WTC11 (cell line): ENCODE measurements at regions not wholly inside any gene's neighbourhood (a gene's known extent, or its start where the extent isn't known, plus 50 kb on each side); places are given as distances from the start of the nearest gene placed in this dataset.

Experiments used
- ATAC-seq: fragments of 200-7000 bp; cut with Tn5 transposase; 2 replicates; pipeline ENCODE4 v1.10.0; 2021; ENCODE audit warnings: mild to moderate bottlenecking, moderate library complexity
- CTCF ChIA-PET: fragments of 300-600 bp; sonication (Branson Sonifier 250); formaldehyde crosslinking; loops from one replicate; lab custom pipeline; 2021; ENCODE audit warnings: antibody characterized with exemption; lab: Charles Lee
- POLR2A ChIA-PET: fragments of 350-600 bp; sonication (Branson Sonifier 250); formaldehyde crosslinking; loops from one replicate; lab custom pipeline; 2021; ENCODE audit warnings: antibody characterized with exemption; lab: Charles Lee
- DNase-seq: peaks from one replicate; pipeline ENCODE4 v3.0.0; 2021; ENCODE audit warnings: low spot score
- H3K27ac Mint-ChIP-seq: 2 replicates; pipeline ENCODE4 v1.8.0; 2021; ENCODE audit warnings: mixed read lengths
- H3K27me3 Mint-ChIP-seq: 2 replicates; pipeline ENCODE4 v1.8.0; 2021; ENCODE audit warnings: low read depth, mild to moderate bottlenecking, moderate library complexity, mixed read lengths
- H3K36me3 Mint-ChIP-seq: 2 replicates; pipeline ENCODE4 v1.8.0; 2021; ENCODE audit warnings: mixed read lengths
- H3K4me1 Mint-ChIP-seq: 2 replicates; pipeline ENCODE4 v1.8.0; 2022; ENCODE audit warnings: mixed read lengths
- H3K4me3 Mint-ChIP-seq: 2 replicates; pipeline ENCODE4 v1.8.0; 2021; ENCODE audit warnings: mild to moderate bottlenecking, moderate library complexity, mixed read lengths
- H3K9me3 Mint-ChIP-seq: 2 replicates; pipeline ENCODE4 v1.8.0; 2021; ENCODE audit warnings: mixed read lengths
- CBFB ChIP-seq: sonication (generic); formaldehyde crosslinking; IDR thresholded peaks from 2 replicates; pipeline ENCODE4 v1.8.1; 2022; ENCODE audit warnings: mild to moderate bottlenecking, low read depth, missing genetic modification reagents
- CREB1 ChIP-seq: sonication (generic); formaldehyde crosslinking; IDR thresholded peaks from 2 replicates; pipeline ENCODE4 v1.8.0; 2023; ENCODE audit warnings: mild to moderate bottlenecking, missing genetic modification reagents
- CTCF ChIP-seq: fragments of 200-600 bp; IDR thresholded peaks from 2 replicates; pipeline ENCODE4 v1.8.0; 2022; ENCODE audit warnings: antibody characterized with exemption
- E2F4 ChIP-seq: sonication (generic); formaldehyde crosslinking; IDR thresholded peaks from 2 replicates; pipeline ENCODE4 v1.8.1; 2022; ENCODE audit warnings: low read depth, mild to moderate bottlenecking, moderate library complexity, missing genetic modification reagents, borderline replicate concordance
- EMX1 ChIP-seq: fragments of 250-450 bp; sonication (Bioruptor Pico); IDR thresholded peaks from 2 replicates; pipeline ENCODE4 v1.8.0; 2021; ENCODE audit warnings: mild to moderate bottlenecking
- ESRRA ChIP-seq: sonication (generic); formaldehyde crosslinking; IDR thresholded peaks from 2 replicates; pipeline ENCODE4 v1.8.1; 2022; ENCODE audit warnings: mild to moderate bottlenecking, missing genetic modification reagents, borderline replicate concordance
- NR1H2 ChIP-seq: sonication (generic); formaldehyde crosslinking; IDR thresholded peaks from 2 replicates; pipeline ENCODE4 v1.9.0; 2021; ENCODE audit warnings: mild to moderate bottlenecking, moderate library complexity, missing genetic modification reagents
- OVOL2 ChIP-seq: fragments of 250-450 bp; sonication (Bioruptor Pico); IDR thresholded peaks from 2 replicates; pipeline ENCODE4 v1.9.0; 2021; ENCODE audit warnings: mild to moderate bottlenecking, borderline replicate concordance
- SOX15 ChIP-seq: fragments of 250-450 bp; sonication (Bioruptor Pico); IDR thresholded peaks from 2 replicates; pipeline ENCODE4 v1.9.0; 2021; ENCODE audit warnings: mild to moderate bottlenecking
- TEAD4 ChIP-seq: sonication (generic); formaldehyde crosslinking; IDR thresholded peaks from 2 replicates; pipeline ENCODE4 v1.8.0; 2022; ENCODE audit warnings: mild to moderate bottlenecking, missing genetic modification reagents
- ZNF232 ChIP-seq: sonication (generic); formaldehyde crosslinking; IDR thresholded peaks from 2 replicates; pipeline ENCODE4 v1.8.0; 2022; ENCODE audit warnings: mild to moderate bottlenecking, missing genetic modification reagents
- ZNF317 ChIP-seq: sonication (generic); formaldehyde crosslinking; IDR thresholded peaks from 2 replicates; pipeline ENCODE4 v1.8.1; 2023; ENCODE audit warnings: low read depth, mild to moderate bottlenecking, moderate library complexity, missing genetic modification reagents, borderline replicate concordance
- ZNF396 ChIP-seq: fragments of 250-450 bp; sonication (Bioruptor Pico); IDR thresholded peaks from 2 replicates; pipeline ENCODE4 v1.8.0; 2021; ENCODE audit warnings: mild to moderate bottlenecking, moderate library complexity, borderline replicate concordance
- ZNF416 ChIP-seq: fragments of 250-450 bp; sonication (Bioruptor Pico); IDR thresholded peaks from 2 replicates; pipeline ENCODE4 v1.9.0; 2021; ENCODE audit warnings: mild to moderate bottlenecking, inconsistent platforms
- TF ChIP-seq, protein P1 (sequence below): sonication (generic); formaldehyde crosslinking; IDR thresholded peaks from 2 replicates; pipeline ENCODE4 v1.8.1; 2023; ENCODE audit warnings: mild to moderate bottlenecking, missing genetic modification reagents, moderate library complexity
- TF ChIP-seq, protein P2 (sequence below): sonication (generic); formaldehyde crosslinking; IDR thresholded peaks from 2 replicates; pipeline ENCODE4 v1.8.0; 2023; ENCODE audit warnings: missing genetic modification reagents
- TF ChIP-seq, protein P3 (sequence below): fragments of 250-450 bp; sonication (Bioruptor Pico); IDR thresholded peaks from 2 replicates; pipeline ENCODE4 v1.9.0; 2021; ENCODE audit warnings: mild to moderate bottlenecking
- TF ChIP-seq, protein P4 (sequence below): sonication (generic); formaldehyde crosslinking; IDR thresholded peaks from 2 replicates; pipeline ENCODE4 v1.8.0; 2022; ENCODE audit warnings: mild to moderate bottlenecking, missing genetic modification reagents
- TF ChIP-seq, protein P5 (sequence below): sonication (generic); formaldehyde crosslinking; IDR thresholded peaks from 2 replicates; pipeline ENCODE4 v1.8.0; 2022; ENCODE audit warnings: mild to moderate bottlenecking, missing genetic modification reagents

- TF ChIP-seq CTCF (no peak), SOX15 (CRISPR knock-in tag) (no peak), CBFB (CRISPR knock-in tag) (no peak)
- no peaks in the 10 kb centered on the region for H3K4me1 Mint-ChIP-seq
Measured at GRCh38 chr7:32216759-32217158, 146.6 kb upstream of the PDE1C start.

GRCh38 chr7:32215697-32216096 is 145.5 kb upstream of the PDE1C start:
- no peaks in the 10 kb centered on the region for H3K9me3 Mint-ChIP-seq
- no peak for DNase-seq
- CTCF ChIA-PET, result interaction anchor here (2.3 kb wide), 1 partner anchor 142 kb away, joined by 9 read pairs; no protein-coding TSS in a partner anchor

More at GRCh38 chr7:32216759-32217158, 146.6 kb upstream of the PDE1C start:
- Mint-ChIP-seq H3K36me3 (no peaks in the 10 kb centered on the region), H3K27ac (no peak overlapping the region), H3K4me3 (no peak overlapping the region), H3K27me3 (no peaks in the 10 kb centered on the region; the same call in 1 of the 2 replicates), H3K9me3 (no peaks in the 10 kb centered on the region)
- ATAC-seq (no peak), DNase-seq (no peak)
- ChIA-PET CTCF (interaction anchor here (2.3 kb wide), 1 partner anchor 141 kb away, joined by 9 read pairs; no protein-coding TSS in a partner anchor), POLR2A (no interaction called here)

More at GRCh38 chr7:32215697-32216096, 145.5 kb upstream of the PDE1C start:
- Mint-ChIP-seq H3K27me3 (no peaks in the 10 kb centered on the region; the same call in 1 of the 2 replicates), H3K27ac (no peak overlapping the region), H3K4me3 (no peak overlapping the region), H3K36me3 (no peaks in the 10 kb centered on the region), H3K4me1 (no peaks in the 10 kb centered on the region)
- POLR2A ChIA-PET, result no interaction called here
- ATAC-seq, result no peak
- TF ChIP-seq ZNF317 (CRISPR knock-in tag) (no peak), NR1H2 (CRISPR knock-in tag) (no peak), ESRRA (CRISPR knock-in tag) (no peak), E2F4 (CRISPR knock-in tag) (no peak), ZNF232 (CRISPR knock-in tag) (no peak), ZNF416 (CRISPR knock-in tag) (no peak), CREB1 (no peak), ZNF396 (no peak), OVOL2 (CRISPR knock-in tag) (no peak), EMX1 (CRISPR knock-in tag) (no peak), TEAD4 (CRISPR knock-in tag) (no peak)
- TF ChIP-seq, protein P1, sequence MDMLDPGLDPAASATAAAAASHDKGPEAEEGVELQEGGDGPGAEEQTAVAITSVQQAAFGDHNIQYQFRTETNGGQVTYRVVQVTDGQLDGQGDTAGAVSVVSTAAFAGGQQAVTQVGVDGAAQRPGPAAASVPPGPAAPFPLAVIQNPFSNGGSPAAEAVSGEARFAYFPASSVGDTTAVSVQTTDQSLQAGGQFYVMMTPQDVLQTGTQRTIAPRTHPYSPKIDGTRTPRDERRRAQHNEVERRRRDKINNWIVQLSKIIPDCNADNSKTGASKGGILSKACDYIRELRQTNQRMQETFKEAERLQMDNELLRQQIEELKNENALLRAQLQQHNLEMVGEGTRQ (CRISPR knock-in tag), result no peak
- TF ChIP-seq, protein P2, sequence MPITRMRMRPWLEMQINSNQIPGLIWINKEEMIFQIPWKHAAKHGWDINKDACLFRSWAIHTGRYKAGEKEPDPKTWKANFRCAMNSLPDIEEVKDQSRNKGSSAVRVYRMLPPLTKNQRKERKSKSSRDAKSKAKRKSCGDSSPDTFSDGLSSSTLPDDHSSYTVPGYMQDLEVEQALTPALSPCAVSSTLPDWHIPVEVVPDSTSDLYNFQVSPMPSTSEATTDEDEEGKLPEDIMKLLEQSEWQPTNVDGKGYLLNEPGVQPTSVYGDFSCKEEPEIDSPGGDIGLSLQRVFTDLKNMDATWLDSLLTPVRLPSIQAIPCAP, result no peak
- TF ChIP-seq, protein P3, sequence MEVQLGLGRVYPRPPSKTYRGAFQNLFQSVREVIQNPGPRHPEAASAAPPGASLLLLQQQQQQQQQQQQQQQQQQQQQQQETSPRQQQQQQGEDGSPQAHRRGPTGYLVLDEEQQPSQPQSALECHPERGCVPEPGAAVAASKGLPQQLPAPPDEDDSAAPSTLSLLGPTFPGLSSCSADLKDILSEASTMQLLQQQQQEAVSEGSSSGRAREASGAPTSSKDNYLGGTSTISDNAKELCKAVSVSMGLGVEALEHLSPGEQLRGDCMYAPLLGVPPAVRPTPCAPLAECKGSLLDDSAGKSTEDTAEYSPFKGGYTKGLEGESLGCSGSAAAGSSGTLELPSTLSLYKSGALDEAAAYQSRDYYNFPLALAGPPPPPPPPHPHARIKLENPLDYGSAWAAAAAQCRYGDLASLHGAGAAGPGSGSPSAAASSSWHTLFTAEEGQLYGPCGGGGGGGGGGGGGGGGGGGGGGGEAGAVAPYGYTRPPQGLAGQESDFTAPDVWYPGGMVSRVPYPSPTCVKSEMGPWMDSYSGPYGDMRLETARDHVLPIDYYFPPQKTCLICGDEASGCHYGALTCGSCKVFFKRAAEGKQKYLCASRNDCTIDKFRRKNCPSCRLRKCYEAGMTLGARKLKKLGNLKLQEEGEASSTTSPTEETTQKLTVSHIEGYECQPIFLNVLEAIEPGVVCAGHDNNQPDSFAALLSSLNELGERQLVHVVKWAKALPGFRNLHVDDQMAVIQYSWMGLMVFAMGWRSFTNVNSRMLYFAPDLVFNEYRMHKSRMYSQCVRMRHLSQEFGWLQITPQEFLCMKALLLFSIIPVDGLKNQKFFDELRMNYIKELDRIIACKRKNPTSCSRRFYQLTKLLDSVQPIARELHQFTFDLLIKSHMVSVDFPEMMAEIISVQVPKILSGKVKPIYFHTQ, result no peak
- TF ChIP-seq, protein P4, sequence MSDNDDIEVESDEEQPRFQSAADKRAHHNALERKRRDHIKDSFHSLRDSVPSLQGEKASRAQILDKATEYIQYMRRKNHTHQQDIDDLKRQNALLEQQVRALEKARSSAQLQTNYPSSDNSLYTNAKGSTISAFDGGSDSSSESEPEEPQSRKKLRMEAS (CRISPR knock-in tag), result no peak
- TF ChIP-seq, protein P5, sequence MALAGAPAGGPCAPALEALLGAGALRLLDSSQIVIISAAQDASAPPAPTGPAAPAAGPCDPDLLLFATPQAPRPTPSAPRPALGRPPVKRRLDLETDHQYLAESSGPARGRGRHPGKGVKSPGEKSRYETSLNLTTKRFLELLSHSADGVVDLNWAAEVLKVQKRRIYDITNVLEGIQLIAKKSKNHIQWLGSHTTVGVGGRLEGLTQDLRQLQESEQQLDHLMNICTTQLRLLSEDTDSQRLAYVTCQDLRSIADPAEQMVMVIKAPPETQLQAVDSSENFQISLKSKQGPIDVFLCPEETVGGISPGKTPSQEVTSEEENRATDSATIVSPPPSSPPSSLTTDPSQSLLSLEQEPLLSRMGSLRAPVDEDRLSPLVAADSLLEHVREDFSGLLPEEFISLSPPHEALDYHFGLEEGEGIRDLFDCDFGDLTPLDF (CRISPR knock-in tag), result no peak
